ENCODE measurements at regions not wholly inside any gene's neighbourhood (a gene's known extent, or its start where the extent isn't known, plus 50 kb on each side); places are given as distances from the start of the nearest gene placed in this dataset.

GRCh38 chr21:18089786-18090185 lies 154.8 kb upstream of the CHODL start:
- TF ChIP-seq CTCF (IDR thresholded peaks at IDR 0.05) (no peak), POLR2A (IDR thresholded peaks at IDR 0.05) (no peak)
